DOHH2 (cell line): ENCODE measurements at regions not wholly inside any gene's neighbourhood (a gene's known extent, or its start where the extent isn't known, plus 50 kb on each side); places are given as distances from the start of the nearest gene placed in this dataset.

Experiments used
- H3F3A ChIP-seq: fragments of 200-600 bp; sonication (generic), shearing (Covaris generic); 2 replicates; pipeline ENCODE4 v1.6.0; 2016; ENCODE audit warnings: antibody characterized with exemption, mild to moderate bottlenecking; ENCODE audit not compliant: control insufficient read depth, insufficient read depth
- H3K27ac ChIP-seq: fragments of 200-600 bp; sonication (generic); 2 replicates; pipeline ENCODE4 v1.5.1; 2014; ENCODE audit warnings: low read depth, mild to moderate bottlenecking, low read length, moderate library complexity
- H3K27me3 ChIP-seq: fragments of 200-600 bp; sonication (generic); 2 replicates; pipeline ENCODE4 v1.6.1; 2014; ENCODE audit warnings: mild to moderate bottlenecking, low read length, mixed read lengths; ENCODE audit not compliant: control insufficient read depth
- H3K36me3 ChIP-seq: fragments of 200-600 bp; sonication (generic); 2 replicates; pipeline ENCODE4 v1.6.1; 2014; ENCODE audit warnings: mild to moderate bottlenecking, low read length, moderate library complexity, mixed read lengths; ENCODE audit not compliant: control insufficient read depth
- H3K4me1 ChIP-seq: fragments of 200-600 bp; sonication (generic); 2 replicates; pipeline ENCODE4 v1.6.1; 2014; ENCODE audit warnings: mild to moderate bottlenecking, low read length, mixed read lengths; ENCODE audit not compliant: control insufficient read depth
- H3K4me2 ChIP-seq: fragments of 200-600 bp; sonication (generic); 2 replicates; pipeline ENCODE4 v1.6.0; 2014; ENCODE audit warnings: mild to moderate bottlenecking, low read length, moderate library complexity
- H3K4me3 ChIP-seq: fragments of 200-600 bp; sonication (generic); 2 replicates; pipeline ENCODE4 v1.5.1; 2014; ENCODE audit warnings: mild to moderate bottlenecking, low read length, mixed read lengths
- H3K79me2 ChIP-seq: fragments of 200-600 bp; sonication (generic); 2 replicates; pipeline ENCODE4 v1.6.1; 2014; ENCODE audit warnings: mild to moderate bottlenecking, low read length, mixed read lengths; ENCODE audit not compliant: control insufficient read depth
- H3K9me2 ChIP-seq: fragments of 200-600 bp; sonication (generic); replicated peaks from 2 replicates; pipeline ENCODE4 v1.6.1; 2014; ENCODE audit warnings: mild to moderate bottlenecking, low read length, mixed read lengths; ENCODE audit not compliant: control insufficient read depth
- H3K9me3 ChIP-seq: fragments of 200-600 bp; sonication (generic); 2 replicates; pipeline ENCODE4 v1.6.1; 2014; ENCODE audit warnings: antibody characterized with exemption, low read length, mixed read lengths; ENCODE audit not compliant: control insufficient read depth, insufficient read depth
- H4K20me1 ChIP-seq: fragments of 200-600 bp; sonication (generic); 2 replicates; pipeline ENCODE4 v1.6.0; 2014; ENCODE audit warnings: low read depth, mild to moderate bottlenecking, antibody characterized with exemption, low read length, moderate library complexity; ENCODE audit not compliant: control insufficient read depth, insufficient read depth
- EZH2phosphoT487 ChIP-seq: fragments of 200-600 bp; sonication (generic); IDR thresholded peaks from 2 replicates; pipeline ENCODE4 v1.6.1; 2017; ENCODE audit warnings: borderline replicate concordance, mild to moderate bottlenecking, antibody characterized with exemption, low read length, moderate library complexity, mixed read lengths
- TF ChIP-seq, protein P1 (sequence below): fragments of 200-600 bp; sonication (generic); IDR thresholded peaks from one replicate; pipeline ENCODE4 v1.5.1; 2014; ENCODE audit warnings: antibody characterized with exemption, mild to moderate bottlenecking, low read depth, low read length; ENCODE audit not compliant: poor library complexity, severe bottlenecking

DNA sequence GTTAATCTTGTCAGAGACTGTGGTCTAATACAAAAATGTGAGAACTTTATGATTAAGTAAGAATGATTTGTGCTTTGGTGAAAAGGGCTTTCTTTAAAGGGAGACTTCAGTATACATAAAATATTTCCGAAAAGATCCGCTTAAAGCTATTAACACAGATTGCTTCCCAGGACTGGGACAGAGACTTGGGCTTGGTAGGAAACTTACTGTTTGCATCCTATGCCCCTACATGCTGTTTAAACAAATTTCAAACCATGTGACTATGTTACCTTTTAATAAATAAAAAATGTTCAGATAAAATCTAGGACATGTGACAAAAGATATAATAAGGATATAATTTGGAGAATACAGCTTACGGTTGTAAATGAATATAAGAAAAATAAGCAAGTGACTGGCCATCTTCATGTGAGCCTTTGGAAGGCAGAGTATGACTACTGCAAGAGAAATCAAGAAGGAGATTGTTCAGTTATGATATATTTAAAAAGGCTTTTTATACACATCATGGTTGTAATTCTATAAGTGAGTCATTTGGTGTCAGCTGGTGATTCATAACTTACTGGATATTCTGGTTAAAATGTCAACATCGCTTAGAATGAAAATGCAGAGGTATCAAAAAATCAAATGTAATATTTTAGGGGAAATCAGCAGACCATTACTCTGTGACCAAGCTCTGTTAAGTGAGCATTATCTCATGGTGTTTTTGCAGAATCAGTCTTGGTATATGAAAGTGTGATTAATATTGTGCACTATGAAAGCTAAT lies 234.7 kb upstream of the E2F7 start:
- no peaks in the 10 kb centered on the region for H3F3A ChIP-seq
- no peak overlapping the region for H3K4me2 ChIP-seq
- H3K27ac ChIP-seq, result no peak overlapping the region

DNA sequence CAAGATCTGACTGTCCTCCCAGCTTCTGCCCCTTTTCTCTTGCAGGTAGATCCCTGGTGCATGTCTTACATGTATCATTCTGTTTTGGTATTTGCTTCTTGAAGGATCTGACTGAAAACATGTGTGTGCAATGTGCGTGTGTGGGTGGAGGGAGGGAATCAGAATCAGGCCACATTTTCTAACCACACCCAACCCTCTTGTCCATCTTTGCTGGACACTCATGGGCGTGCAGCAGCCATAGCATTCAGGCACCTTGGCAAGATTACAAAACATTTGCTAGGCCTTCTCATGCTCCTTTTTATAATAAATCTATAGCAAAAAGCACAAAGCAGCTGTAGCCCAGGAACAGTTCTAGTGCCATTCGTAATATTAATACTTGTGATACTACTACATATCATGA lies 233.6 kb upstream of the E2F7 start:
- Histone ChIP-seq H3K27ac (no peak overlapping the region), H3K4me3 (no peak overlapping the region), H3K4me2 (no peak overlapping the region)

More for the DNA sequence above, 234.7 kb upstream of the E2F7 start:
- H3K27me3 ChIP-seq, result peaks cover 1% of the 10 kb centered on the region; the same call in 1 of the 2 replicates
- TF ChIP-seq, protein P1, sequence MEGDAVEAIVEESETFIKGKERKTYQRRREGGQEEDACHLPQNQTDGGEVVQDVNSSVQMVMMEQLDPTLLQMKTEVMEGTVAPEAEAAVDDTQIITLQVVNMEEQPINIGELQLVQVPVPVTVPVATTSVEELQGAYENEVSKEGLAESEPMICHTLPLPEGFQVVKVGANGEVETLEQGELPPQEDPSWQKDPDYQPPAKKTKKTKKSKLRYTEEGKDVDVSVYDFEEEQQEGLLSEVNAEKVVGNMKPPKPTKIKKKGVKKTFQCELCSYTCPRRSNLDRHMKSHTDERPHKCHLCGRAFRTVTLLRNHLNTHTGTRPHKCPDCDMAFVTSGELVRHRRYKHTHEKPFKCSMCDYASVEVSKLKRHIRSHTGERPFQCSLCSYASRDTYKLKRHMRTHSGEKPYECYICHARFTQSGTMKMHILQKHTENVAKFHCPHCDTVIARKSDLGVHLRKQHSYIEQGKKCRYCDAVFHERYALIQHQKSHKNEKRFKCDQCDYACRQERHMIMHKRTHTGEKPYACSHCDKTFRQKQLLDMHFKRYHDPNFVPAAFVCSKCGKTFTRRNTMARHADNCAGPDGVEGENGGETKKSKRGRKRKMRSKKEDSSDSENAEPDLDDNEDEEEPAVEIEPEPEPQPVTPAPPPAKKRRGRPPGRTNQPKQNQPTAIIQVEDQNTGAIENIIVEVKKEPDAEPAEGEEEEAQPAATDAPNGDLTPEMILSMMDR, result no peak
- no peak for TF ChIP-seq EZH2phosphoT487
- no peaks in the 10 kb centered on the region for H3K9me2 ChIP-seq
- H3K4me3 ChIP-seq, result no peak overlapping the region
- H3K4me1 ChIP-seq, result no peaks in the 10 kb centered on the region
- no peaks in the 10 kb centered on the region for H3K36me3 ChIP-seq
- no peaks in the 10 kb centered on the region for H3K9me3 ChIP-seq
- no peaks in the 10 kb centered on the region for H4K20me1 ChIP-seq
- H3K79me2 ChIP-seq, result no peaks in the 10 kb centered on the region

DNA sequence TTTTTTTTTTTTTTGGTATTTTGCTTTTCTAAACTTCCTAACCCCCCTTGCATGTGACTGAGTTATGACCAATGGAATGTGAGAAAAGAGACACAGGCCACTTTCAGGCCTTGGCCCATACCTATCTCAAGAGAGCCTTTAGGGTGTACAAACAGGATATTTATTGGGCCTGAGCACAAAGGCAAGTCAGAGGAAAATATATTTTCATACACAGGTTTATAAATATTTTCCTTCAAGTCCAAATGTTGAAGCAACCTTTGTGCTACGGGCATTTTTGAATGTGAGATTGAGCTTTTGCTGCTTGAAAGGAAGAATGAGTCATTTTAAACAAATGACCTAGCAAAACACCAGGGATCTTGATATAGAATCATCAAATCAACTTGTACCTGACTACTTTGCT lies 228.6 kb upstream of the E2F7 start:
- Histone ChIP-seq H3K4me3 (no peak overlapping the region), H3K4me2 (no peak overlapping the region), H3K9me3 (no peaks in the 10 kb centered on the region), H4K20me1 (no peaks in the 10 kb centered on the region), H3K4me1 (no peaks in the 10 kb centered on the region), H3K9me2 (no peaks in the 10 kb centered on the region), H3K79me2 (no peaks in the 10 kb centered on the region), H3K36me3 (no peaks in the 10 kb centered on the region), H3K27me3 (peaks cover 3% of the 10 kb centered on the region; the same call in 1 of the 2 replicates), H3K27ac (no peak overlapping the region), H3F3A (no peaks in the 10 kb centered on the region)
- TF ChIP-seq EZH2phosphoT487, result no peak
- TF ChIP-seq, protein P1, result no peak

More for the DNA sequence above, 233.6 kb upstream of the E2F7 start:
- Histone ChIP-seq H3K9me3 (no peaks in the 10 kb centered on the region), H3K27me3 (peaks cover 3% of the 10 kb centered on the region; the same call in 1 of the 2 replicates), H4K20me1 (no peaks in the 10 kb centered on the region), H3F3A (no peaks in the 10 kb centered on the region), H3K9me2 (no peaks in the 10 kb centered on the region), H3K4me1 (no peaks in the 10 kb centered on the region), H3K79me2 (no peaks in the 10 kb centered on the region), H3K36me3 (no peaks in the 10 kb centered on the region)
- TF ChIP-seq, protein P1, result no peak
- TF ChIP-seq EZH2phosphoT487, result no peak
